NCI-H2081 (cell line): ENCODE measurements at regions not wholly inside any gene's neighbourhood (a gene's known extent, or its start where the extent isn't known, plus 50 kb on each side); places are given as distances from the start of the nearest gene placed in this dataset.
"Not testable (repeated sequence)": the region's sequence is repeated elsewhere in the genome, so short reads cannot be mapped to it uniquely, and the experiment has no call there.

ENCODE experiments used
- DNase-seq, 2 experiments: peaks; one replicate each; lab custom pipeline; 2025; lab: John Stamatoyannopoulos, UW

- no peak for DNase-seq
Observed at GRCh38 chr6:156281266-156281665, 495.9 kb upstream of the ARID1B start.

DNA sequence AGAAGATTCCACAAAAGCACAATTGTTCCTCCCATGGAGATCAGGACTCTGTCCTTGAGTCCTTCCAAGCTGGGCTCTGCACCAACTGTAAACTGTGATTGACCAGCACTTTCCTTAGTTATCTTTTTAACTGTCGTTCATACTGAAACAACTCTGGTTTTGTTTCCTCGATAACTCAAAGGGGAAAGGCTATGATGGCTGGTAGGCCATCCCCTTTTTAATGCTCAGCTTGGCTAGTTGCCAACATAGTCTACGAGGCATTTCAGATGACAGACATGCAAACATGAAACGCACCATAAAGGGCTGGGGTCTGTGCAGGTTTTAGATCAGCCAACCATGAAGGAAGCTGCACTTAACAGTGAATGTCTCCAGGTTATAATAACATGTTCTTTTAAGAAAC, 497.1 kb upstream of the ARID1B start:
- peak; percentile 12 to 38 for DNase-seq

- DNase-seq, result peak in 1 of 2 experiments; percentile 43
Observed at GRCh38 chr6:156279261-156279969, 497.8 kb upstream of the ARID1B start.

GRCh38 chr6:156273065-156273711, 504.0 kb upstream of the ARID1B start:
- DNase-seq, result no peak

DNA sequence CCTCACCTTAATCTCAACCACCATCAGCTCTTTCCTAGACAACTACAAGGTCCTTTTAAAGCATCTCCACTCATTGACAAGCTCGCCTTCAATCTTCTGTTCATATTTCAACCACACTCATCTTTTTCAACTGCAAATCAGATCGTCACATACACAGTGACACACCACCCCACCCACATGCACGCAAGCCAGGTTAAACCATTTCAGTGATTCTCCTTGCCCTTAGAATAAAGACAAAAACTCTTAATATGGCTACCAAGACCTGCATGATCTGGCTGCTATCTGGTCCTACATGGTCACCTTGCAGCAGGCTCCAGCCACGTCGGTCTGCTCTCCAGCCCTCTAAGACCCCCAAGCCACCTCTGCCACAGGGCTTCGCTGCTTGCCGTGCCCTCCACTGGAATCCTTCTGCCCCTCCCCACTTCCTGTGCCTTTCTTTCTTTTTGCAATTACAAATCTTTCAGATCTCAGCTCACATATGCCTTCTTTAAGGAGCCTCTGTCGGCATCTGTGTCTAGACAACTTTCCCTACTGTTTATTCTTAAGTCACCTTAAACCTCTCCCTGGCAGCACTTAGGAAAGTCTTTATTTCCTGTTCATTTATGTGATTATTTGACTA, 507.3 kb upstream of the ARID1B start:
- no peak for DNase-seq

DNA sequence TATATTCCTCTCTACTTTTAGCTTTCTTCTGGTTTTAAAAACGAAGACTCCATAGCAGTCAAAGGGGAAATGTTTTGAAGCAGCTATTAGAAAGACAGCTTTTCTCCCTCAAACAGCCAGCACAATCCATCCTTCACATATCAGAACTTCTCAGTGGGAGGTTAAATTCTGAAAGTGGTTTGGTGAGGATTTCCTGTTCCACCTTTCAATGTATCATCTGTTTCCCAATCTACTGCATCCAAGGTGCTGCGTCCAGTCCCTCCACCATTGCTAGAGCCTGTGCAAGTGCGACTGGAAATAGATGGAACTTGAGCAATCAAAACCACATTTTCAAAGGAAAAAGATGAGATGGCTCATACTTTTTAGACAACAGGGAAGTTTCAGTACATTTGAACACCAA, 508.3 kb upstream of the ARID1B start:
- no peak for DNase-seq

DNA sequence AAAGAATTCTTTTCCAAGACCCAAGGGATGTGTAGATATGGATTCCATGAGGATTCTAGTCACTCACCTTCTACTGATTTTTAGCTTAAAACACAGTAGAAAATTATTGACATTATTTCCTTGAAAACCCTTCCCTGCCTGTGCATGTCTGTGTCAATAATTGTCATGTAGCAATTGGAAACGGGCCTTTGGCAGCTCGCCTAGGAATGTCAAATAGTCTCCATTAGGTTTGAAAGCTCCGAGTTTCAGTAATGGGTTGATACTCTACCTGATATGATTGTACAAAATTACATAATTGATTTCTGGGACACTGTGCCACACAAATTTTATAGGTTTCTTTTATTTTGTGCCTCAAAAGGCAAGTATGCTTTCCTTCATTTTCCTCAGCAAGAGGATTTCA, 515.2 kb upstream of the ARID1B start:
- DNase-seq, result peak; percentile 19 to 83

DNA sequence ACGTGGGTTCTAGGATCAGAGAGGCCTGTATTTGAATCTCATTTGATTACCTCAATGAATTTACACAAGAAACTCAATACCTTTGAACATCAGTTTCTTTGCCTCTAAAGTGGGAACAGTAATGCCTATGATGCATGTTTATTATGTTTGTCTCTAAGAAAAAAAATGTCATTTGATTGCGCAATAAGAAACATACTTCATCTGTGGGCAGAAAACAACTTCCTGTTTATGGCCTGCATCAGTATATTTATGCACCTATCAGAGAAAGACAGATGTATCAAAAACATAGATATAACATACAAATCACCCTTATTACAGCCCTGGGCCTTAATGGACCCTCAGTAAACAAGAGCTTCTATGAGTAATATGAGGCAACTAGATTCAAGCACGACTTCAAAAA, 516.4 kb upstream of the ARID1B start:
- no peak for DNase-seq

DNA sequence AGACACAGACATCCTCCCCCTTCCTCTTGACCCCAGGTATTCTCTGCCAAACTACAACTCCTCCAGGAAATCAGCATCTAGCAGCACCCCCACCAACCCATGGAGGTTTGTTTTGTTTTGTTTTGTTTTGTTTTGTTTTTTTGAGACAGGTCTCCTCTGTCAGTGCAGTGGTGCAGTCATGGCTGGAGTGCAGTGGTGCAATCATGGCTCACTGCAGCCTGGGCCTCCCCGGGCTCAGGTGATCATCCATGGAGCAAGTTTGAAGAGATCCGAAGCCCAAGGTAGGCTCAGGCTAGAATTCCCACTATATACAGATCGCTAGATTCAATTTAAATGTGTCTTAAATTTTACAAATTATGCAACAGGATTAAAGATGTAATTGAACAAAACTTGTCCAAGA, 518.2 kb upstream of the ARID1B start:
- DNase-seq, result no peak

DNA sequence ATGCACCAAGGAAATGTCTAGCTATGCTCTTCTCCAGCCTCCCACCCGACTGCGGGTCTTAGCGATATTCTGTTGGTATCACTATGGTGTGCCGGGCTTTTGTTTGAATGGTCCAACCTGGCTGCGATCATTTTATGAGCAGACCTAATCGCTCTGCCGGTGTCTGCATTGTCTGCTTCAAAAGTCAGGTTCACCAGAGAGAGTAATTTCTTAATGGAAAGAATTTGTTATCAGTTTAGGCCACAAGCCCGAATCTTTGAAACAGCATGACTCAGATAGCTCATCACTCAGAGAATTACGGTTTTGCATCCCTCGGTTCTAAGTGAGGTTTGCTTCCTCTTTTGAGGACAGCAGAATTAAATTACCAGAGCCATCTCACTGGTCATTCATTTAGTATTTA, 521.0 kb upstream of the ARID1B start:
- no peak for DNase-seq

- DNase-seq, result no peak
Observed at GRCh38 chr6:156254240-156254639, 522.9 kb upstream of the ARID1B start.

DNA sequence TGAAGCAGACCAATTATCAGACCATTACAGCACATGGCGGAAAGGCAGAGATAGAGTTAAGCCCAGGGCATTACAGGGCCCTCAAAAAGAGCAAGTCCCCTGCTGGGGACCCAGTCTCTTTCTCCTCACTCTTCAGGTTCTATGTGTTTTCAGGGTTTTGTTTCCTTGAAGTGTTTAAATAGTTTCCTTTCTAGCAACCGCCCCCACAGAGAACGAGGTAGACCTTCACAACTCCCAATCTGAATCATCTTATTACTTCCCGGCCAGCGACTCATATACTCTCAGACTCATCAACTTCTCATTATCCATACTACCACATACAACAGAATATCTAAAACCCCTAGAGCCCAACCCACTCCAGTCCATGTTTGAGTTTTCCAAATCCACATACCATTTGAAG, 526.6 kb upstream of the ARID1B start:
- DNase-seq, result no peak

GRCh38 chr6:156242206-156242605, 535.0 kb upstream of the ARID1B start:
- no peak for DNase-seq

- no peak for DNase-seq
Observed at GRCh38 chr6:156231026-156231765, 546.0 kb upstream of the ARID1B start.

GRCh38 chr6:156219973-156220372, 557.2 kb upstream of the ARID1B start:
- no peak for DNase-seq

- DNase-seq, result no peak
Observed at GRCh38 chr6:156205678-156206077, 571.5 kb upstream of the ARID1B start.

- DNase-seq, result no peak
Observed at GRCh38 chr6:156199182-156199581, 578.0 kb upstream of the ARID1B start.

- DNase-seq, result no peak
Observed at GRCh38 chr6:156197513-156197912, 579.7 kb upstream of the ARID1B start.

DNA sequence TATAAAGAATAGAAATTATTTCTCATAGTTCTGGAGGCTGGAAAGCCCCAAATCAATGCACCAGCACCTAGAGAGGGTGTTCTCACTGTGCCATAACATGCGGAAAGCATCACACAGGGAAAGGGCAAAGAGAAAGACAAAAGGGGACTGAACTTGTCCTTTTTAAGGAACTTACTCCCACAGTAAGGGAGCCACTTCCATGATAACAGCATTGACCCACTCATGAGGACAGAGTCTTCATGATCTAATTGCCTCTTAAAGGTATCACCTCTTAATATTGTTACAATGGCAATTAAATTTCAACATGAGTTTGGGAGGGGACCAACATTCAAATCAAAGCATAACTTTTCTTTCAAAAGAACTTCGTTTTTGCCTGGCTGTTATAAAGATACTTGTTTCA, 582.2 kb upstream of the ARID1B start:
- no peak for DNase-seq

DNA sequence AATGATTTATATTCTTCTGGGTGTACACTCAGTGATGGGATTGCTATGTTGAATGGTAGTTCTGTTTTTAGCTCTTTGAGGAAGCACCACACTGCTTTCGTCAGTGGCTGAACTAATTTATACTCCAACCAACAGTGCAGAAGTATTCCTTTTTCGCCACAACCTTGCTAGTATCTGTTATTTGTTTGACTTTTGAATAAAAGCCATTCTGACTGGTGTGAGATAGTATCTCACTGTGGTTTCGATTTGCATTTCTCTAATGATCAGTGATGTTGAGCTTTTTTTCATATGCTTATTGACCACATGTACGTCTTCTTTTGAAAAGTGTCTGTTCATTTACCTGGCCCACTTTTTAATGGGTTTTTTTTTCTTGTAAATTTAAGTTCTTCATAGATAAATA, 583.8 kb upstream of the ARID1B start:
- DNase-seq, result no peak

GRCh38 chr6:156191895-156192294, 585.3 kb upstream of the ARID1B start:
- DNase-seq, result no peak

DNA sequence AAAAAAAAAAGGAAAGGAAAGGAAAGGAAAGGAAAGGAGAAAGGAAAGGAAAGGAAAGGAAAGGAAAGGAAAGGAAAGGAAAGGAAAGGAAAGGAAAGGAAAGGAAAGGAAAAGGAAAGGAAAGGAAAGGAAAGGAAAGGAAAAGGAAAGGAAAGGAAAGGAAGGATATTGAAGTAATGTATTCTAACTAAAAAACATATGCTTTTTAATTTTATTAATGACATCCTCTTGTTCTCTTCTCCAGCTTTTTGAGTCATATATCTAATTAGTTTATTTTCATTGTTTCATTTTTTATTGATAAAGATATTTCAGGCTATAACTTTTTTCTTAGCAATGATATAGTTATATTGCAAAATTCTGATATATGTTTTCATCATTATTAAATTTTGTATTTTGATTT, 585.8 kb upstream of the ARID1B start:
- DNase-seq, result not testable (repeated sequence)

DNA sequence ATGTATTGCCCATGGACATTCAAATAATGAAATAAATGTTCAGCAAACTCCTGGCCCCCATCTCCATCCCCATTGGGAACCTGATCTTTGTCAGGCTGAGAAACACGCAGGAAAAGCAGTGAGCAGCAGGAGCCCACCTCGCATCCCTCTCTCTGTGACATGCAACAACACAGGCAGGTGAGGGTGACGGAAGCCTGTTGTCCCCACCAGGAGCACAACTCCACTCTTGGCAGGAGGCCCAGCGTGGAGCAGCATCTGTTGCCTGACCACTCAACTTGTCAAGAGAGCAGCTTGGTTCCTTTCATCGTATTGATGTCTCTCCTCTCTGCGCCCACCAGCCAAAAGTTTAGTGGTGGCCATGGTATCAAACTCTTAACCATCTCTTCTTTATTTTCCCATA, 586.9 kb upstream of the ARID1B start:
- peak; percentile 46 to 67 for DNase-seq
